ENCODE measurements at regions not wholly inside any gene's neighbourhood (a gene's known extent, or its start where the extent isn't known, plus 50 kb on each side); places are given as distances from the start of the nearest gene placed in this dataset.

DNA sequence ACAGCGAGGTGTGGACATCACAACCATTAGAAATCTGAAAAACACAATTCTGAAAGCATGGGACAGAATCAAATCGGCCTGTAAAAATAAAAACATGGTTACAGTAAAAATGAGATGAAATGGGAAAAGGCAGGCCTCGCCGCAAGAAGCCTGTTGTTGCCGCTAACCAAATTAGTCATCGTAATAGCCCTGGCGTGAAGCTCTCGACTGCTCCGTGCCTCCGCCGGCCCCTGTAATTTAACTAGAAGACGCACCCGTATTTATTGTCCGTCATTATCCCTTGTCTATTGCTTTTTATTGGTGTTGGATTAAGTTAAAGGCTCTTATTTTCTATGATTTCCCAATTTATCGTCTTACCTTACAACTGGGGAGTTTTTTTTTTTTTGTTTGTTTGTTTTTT is 334.6 kb upstream of the EEF2KMT start:
- DNase-seq (ENCODE audit: low read depth in 2 of 3, low spot score in 1 of 3) = no peak

DNA sequence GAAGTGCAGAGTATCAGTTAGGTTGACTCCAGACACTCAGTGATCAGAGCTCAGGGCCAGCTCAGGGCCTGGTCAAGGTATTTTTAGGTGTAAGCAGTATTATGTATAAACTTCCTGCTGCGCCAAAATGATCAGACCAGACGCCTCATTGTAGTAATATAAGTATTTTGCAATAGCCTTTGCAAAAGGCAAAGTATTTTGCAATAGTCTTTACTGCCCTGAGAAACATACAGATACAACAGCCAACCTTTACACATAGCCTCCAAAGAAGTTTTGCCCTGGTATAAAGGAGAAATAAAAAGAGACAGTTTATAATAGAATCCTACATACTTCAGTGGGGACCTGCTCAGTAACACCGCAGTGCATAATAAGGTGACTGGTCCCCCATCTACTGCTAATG is 333.0 kb upstream of the EEF2KMT start:
- no peak for DNase-seq (ENCODE audit: low read depth in 2 of 3, low spot score in 1 of 3)

DNA sequence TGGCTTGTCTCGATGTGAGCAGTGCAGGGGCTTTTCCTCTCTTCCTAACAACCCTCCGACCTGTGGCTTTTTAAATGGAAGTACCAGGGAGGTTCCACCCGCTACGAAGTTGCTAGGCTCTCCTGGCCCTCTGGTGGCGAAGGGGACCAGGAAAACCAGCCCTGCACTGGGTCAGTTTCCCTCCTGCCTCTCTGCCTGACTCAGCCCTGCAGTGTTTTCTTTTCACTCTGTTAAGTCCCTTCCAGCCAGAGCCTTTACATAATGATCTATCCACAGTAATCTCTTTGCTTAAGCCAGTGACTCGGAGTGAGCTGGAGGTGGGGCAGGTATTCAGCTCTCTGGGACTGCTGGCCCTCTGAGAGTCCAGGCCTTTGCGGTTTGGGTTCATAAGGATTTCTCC is 331.3 kb upstream of the EEF2KMT start:
- DNase-seq (ENCODE audit: low read depth in 2 of 3, low spot score in 1 of 3) = no peak

DNA sequence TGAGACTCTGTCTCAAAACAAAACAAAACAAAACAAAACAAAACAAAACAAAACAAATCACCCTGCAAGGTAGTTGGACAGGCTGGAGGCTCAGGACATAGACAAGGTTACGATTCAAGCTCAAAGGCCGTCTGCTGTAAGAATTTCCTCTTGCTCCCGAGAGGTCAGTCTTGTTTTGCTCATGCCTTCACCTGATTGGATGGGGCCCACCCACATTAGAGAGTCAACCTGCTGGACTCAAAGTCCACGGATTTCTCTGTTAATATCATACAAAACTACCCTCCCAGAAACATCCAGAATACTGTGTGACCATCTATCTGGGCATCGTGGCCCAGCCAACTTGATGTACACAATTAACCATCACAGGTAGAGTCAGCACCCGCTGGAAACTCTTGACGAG is 330.0 kb upstream of the EEF2KMT start:
- DNase-seq (ENCODE audit: low read depth in 2 of 3, low spot score in 1 of 3) = no peak

DNA sequence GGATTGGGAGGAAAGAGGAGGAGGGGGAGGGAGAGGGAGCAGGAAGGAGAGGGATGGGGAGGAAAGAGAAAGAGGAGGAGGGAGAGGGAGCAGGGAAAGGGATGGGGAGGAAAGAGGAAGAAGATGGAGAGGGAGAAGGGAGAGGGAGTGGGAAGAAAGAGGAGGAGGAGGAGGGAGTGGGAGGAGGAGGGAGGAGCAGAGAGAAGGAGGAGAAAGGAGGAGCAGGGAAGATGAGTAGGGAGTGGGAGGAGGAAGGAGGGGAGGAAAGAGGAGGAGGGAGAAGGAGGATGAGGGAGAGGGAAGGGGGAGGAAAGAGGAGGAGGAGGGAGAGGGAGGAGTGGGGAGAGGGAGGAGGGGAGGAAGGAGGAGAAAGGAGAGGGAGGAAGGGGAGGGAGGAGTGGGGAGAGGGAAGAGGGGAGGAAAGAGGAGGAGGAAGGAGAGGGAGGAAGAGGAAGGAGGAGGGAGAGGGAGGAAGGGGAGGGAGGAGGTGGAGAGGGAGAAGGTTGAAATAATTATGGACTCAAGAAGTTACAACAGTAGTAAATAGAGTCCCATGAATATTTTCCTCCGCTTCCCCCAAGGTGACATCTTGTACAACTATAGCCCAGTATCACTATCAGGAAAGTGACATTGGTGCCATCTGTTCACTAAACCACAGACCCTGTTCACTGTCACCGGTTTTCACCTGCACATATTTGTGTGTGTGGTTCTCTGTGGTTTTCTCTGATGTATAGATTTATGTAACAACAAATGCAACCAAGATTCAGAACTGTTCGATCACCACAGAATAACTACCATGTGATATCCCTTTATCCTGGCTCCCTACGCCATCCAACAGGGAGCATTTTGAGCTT is 325.3 kb upstream of the EEF2KMT start:
- DNase-seq (ENCODE audit: low read depth in 2 of 3, low spot score in 1 of 3) = no peak

DNA sequence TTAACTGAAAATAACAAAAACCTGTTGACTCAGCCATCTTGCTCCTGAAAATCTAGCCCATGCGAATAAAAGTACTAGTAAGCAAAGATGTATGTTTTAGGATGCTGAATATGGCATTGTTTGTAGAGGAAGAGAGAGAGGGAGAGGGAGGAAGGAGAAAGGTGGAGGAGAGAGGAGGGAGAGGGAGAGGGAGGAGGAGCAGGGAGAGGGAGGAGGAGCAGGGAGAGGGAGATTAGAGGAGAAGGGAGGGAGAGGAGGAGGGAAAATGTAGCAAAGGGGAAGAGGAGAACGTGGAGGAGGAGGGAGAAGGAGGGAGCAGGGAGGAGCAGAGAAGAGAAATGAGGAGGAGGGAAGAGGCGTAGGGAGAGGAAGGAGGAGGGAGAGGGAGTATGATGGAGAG is 324.5 kb upstream of the EEF2KMT start:
- DNase-seq (ENCODE audit: low read depth in 2 of 3, low spot score in 1 of 3) = no peak

DNA sequence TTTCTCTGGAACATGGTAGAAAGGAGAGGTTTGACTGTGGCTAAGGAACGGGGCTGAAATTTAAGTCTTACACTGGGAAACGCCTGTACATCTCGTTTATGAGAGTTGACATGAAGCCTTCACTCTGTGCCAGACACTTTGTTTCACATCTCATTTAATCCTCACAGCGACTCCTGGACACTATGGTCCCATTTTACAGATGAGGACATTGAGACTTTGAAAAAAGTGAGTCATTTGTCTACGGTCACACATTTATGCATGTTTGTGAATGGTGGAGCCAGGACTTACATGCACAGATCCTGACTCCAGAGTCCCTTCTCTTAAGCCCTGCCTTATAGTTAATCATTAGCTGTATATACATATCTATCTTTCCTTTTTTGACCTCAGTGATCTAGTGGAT is 318.4 kb upstream of the EEF2KMT start:
- no peak for DNase-seq (ENCODE audit: low read depth in 2 of 3, low spot score in 1 of 3)

DNA sequence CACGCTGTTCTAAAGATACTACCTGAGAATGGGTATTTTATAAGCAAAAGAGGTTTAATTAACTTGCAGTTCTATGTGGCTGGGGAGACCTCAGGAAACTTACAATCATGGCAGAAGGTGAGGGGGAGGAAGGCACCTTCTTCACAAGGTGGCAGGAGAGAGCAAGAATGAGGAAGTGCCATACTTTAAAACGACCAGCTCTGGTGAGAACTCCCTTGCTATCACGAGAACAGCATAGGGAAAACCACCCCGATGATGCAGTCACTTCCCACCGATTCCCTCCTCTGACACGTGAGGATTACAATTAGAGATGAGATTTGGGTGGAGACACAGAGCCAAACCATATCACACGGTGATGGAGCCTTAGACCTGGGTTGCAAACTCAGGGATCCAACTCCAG is 317.5 kb upstream of the EEF2KMT start:
- no peak for DNase-seq (ENCODE audit: low read depth in 2 of 3, low spot score in 1 of 3)

DNA sequence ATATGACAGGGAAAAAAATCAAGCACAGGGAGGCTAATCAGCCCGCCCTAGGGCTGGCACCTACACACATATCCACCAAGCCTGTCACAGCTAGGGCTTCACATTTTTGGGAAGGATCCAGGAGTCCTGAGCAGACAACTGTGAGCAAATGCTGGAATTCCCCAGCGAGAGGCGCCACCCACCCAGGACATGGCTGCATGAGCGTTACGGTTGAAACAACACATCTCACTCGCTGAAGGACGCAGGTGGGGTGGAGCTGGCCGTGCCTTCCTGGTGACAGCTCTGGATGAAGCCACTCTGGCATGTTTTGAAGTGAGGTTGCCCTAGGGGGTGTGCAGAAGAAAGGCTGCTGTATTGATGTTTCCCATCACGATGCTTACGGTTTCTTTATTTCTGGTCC is 315.1 kb upstream of the EEF2KMT start:
- no peak for DNase-seq (ENCODE audit: low read depth in 2 of 3, low spot score in 1 of 3)

DNA sequence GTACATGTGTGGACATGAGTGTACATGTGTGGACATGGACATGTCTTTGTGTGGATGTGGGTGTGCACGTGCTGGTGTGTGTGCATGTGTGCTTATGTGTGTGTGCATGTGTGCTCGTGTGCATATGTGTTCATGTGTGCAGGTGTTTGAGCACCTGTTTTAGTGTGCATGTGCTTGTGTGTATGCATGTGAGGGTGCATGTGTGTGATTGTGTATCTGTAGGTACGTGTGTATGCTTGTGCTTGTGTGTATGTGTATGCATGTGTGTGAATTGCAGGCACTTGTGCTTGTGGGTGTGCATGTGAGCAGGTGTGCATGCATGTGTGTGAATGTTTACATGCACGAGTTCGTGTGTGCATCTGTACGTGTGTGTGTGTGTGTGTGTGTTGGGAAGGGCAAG is 300.6 kb upstream of the EEF2KMT start:
- no peak for DNase-seq (ENCODE audit: low read depth in 2 of 3, low spot score in 1 of 3)

DNA sequence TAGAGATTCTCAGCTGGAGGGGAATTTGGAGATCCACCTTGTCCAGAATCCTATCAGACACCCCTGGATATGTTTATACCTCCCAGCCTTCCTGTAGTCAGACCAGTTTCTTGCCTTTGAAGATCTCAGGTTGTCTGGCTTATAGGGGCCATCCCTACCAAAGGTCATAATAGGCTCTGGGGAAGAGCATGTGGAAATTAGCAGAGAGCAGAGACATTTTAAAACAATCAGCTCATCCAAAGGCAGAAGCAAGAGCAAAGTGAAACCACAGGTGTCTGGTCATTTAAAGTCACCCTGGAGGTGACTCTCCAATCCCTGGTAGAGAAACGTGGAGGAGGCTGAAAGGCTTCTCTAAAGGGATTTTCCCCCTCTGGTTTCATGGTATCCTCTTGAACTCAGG is 299.3 kb upstream of the EEF2KMT start:
- no peak for DNase-seq (ENCODE audit: low read depth in 2 of 3, low spot score in 1 of 3)

DNA sequence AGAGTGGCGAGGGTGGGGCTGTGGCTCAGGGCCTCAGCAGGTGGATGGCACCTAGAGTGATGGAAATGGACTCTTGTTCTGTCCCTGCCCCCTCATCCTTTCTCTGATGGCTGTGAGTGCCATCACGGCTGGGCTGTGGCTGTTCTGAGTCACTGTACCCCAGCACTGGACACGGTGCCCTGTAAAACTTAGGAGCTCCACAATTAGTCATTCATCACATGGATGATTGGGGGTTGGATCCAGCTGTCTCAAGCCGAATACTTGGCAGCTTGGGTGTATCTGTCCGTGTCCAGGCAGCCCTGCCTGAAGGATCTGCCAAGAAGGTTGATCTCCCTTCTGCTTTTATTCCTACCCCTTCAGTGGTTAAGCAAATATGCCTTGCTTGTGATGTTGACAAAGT is 295.5 kb upstream of the EEF2KMT start:
- no peak for DNase-seq (ENCODE audit: low read depth in 2 of 3, low spot score in 1 of 3)

DNA sequence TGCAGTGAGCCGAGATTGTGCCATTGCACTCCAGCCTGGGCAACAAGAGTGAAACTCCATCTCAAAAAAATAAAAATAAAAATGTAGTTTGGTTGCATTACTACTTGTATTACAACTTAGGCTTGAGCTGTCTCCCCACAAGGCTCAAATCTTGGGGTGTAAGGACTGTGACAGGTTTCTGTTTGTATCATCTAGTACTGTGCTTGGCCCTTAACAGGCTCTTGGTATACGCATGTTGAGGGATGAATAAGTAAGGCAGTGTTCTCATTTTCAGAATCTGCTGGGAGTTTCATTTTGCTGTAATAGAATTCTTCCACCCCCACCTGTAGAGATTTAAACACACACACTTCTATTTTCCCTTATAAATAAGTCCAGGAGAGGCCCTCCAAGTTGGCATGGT is 289.4 kb upstream of the EEF2KMT start:
- DNase-seq (ENCODE audit: low read depth in 2 of 3, low spot score in 1 of 3) = no peak

DNA sequence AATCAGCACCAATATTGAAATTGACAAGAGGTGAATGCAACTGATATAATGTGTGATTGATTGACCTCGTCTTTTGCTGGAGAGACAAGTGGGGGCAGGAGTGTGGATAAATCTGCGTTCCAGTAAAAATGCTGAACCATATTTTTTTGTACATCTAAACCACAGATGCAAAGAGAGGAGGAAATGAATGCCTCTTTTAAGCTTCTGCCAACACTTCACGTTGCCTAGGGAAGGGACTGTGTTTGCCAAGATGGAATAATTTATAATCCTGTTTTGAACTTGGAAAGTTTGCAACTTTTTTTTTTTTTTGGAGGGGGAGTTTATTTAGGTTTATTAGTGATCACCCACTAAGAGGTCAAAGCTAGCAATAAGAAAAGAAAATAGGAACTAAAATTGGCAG is 288.2 kb upstream of the EEF2KMT start:
- no peak for DNase-seq (ENCODE audit: low read depth in 2 of 3, low spot score in 1 of 3)

DNA sequence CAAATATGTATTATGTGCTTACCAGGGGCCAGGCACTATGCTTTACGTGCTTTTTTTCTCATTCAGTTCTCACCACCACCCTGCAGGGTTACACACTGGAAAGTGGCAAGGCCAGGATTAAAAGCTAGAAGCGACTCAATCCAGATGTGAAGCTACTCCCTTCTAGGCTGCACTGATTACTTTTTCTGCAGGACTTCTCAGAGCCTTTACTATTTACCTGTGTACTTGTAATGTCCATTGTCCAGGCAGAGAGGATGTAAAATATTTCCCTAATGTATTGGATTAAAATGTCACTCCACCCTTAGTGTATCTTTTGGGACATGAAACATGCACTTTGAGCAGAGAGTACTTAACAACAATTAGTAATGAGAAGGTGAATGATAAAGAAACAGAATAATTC is 287.5 kb upstream of the EEF2KMT start:
- DNase-seq (ENCODE audit: low read depth in 2 of 3, low spot score in 1 of 3) = no peak

DNA sequence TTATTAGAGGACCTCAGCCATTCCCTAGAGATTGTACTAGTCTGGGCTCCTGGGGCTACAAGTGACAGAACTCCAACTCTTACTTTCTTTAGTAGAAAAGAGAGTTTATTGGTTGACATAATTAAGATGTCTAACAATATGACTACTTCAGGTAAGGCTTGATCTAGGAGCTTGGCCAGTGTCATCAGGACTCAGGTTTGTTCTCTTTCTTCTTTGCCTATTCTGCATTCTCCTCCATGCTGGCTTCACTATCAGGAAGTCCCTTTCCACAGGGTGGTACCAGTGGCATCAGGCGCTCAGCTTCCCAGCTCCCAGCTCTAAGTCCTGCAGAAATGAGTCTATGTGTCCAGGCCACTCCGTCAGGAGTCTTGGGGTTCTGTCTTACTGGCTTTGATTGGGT is 286.1 kb upstream of the EEF2KMT start:
- no peak for DNase-seq (ENCODE audit: low read depth in 2 of 3, low spot score in 1 of 3)

DNA sequence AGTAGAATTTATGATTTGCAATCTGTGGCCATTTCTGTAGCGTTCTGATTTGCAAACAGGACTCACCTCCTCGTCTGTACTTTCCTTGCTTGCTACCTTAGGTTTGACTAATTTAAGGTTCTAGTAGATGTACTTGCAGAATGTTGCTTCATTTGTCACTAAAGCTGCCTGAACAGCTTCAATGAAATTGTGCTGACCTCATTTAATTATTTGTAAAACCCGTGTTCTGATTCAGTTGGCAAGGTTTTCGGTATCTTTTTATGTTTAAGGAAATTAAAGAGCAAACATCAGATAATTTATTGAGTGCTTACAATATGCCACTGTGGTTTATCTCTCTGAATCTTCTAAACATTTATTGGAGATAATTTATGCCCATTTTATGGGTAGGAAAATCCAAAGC is 284.9 kb upstream of the EEF2KMT start:
- no peak for DNase-seq (ENCODE audit: low read depth in 2 of 3, low spot score in 1 of 3)

DNA sequence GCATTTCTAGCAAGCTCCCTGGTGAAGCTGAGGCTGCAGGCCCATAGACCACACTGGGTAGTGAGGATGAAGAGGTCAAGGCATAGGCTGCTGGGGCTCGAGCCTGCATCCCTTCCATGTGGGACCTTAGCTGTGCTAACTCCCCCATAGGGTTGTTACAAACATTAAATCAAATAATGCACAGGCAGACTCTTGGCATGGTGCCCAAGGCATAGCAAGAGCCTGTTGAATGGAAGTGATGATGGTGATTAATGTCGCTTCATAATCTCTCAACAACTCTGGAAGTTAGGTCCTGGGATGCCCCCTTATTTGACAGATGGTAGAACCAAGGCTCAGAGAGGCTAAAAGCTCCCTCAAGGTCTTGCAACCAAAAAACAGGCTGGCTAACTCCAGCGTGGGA is 283.9 kb upstream of the EEF2KMT start:
- DNase-seq (ENCODE audit: low read depth in 2 of 3, low spot score in 1 of 3) = no peak

DNA sequence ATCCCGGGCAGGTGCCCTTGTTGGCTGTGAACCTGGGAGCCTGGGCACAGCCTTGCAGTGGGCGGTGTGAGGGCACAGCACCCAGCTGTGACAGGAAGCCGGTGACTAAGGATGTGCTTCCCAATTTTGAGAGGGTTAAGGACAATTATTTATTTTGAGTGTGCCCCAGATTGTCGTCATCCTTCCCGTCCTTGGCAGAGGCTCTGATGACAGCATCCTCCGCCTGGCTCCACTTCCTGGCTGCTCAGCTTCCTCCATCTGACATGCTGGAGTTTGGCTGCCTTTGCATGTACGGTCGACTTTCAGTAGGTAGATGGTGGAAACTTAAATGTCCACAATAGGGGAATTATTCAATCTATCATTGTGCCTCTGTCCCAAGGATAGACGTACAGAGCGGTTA is 282.4 kb upstream of the EEF2KMT start:
- no peak for DNase-seq (ENCODE audit: low read depth in 2 of 3, low spot score in 1 of 3)

DNA sequence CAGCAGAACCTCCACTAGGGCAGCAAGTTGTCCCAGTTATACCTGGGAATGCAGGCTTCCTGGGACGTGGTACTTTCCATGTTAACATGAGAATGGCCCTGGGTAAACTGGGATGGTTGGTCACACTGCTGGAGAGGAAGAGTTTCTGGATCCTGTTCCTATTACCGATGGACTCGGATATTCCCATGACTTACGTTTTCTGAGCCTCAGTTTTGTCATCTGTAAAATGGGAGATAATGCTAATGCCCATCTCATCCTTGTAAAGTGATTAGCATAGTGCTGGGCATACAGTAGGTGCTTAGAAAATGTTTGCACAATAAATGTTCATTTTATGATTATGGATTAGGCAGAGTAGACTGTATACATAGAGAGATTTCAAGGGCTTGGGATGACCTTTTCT is 280.9 kb upstream of the EEF2KMT start:
- no peak for DNase-seq (ENCODE audit: low read depth in 2 of 3, low spot score in 1 of 3)

DNA sequence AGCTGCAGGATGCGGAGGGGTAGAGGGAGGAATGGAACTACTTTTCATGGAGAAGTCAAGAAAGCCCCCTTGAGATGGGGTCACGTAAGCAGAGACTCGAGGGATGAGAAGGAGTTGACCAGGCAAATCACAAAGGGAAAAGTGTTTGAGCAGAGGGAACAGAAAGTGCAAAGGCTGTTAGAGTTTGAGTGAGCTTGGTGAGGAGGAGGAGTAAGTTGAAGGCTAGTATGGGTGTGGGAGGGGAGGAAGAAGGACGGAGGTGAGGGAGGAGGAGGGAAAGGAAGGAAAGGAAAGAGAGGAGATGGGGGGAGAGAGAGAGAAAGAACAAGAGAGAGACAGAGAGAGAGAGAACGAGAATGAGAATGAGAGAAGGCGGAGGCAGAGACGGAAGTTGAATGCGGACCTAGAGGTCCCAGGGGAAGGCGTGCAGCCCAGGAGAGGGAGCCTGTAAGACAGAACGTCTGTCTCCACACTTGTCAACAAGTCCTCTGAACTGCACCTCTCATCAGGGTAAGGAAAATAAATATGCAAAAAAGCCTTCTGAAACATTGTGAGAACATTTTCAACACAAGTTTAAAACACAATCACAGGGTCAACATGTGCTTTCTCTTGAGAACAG is 279.8 kb upstream of the EEF2KMT start:
- no peak for DNase-seq (ENCODE audit: low read depth in 2 of 3, low spot score in 1 of 3)

DNA sequence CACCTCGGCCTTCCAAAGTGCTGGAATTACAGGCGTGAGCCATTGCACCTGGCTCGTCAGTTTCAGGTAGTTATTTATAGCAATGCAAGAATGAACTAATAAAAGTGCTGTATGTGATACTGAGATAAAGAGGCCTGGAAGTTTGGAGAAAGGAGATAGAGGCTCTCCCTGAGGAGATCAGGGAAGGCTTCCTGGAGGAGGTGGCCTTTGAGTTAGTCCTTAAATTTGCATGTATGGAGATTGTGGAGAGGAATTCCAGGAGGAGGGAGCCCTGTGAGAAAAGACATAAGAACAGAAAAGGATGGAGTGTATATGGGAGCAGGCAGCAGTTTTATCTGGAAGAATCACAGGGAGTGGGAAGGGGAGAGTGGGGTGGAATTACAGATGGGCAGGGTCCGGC is 276.6 kb upstream of the EEF2KMT start:
- no peak for DNase-seq (ENCODE audit: low read depth in 2 of 3, low spot score in 1 of 3)

DNA sequence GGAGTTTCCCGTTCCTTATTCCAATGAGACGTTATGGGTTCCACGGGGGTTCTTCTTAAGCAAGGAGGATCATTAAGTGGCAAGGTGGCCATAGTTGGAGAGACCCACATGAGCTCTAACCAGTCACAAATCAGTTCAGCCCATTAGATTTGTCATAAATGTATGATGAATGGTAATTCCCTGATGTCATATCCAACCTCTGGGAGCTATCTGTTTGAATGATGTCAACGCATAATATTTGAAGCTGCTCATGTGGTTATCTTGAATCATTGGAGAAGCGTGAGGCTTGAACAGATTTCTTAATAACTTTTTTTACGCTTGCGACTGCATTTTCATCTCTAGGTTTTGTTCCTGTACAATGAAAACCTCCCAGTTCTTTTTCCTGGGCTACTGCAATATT is 270.4 kb upstream of the EEF2KMT start:
- DNase-seq (ENCODE audit: low read depth in 2 of 3, low spot score in 1 of 3) = no peak
